ENCODE measurements at regions not wholly inside any gene's neighbourhood (a gene's known extent, or its start where the extent isn't known, plus 50 kb on each side); places are given as distances from the start of the nearest gene placed in this dataset.

DNA sequence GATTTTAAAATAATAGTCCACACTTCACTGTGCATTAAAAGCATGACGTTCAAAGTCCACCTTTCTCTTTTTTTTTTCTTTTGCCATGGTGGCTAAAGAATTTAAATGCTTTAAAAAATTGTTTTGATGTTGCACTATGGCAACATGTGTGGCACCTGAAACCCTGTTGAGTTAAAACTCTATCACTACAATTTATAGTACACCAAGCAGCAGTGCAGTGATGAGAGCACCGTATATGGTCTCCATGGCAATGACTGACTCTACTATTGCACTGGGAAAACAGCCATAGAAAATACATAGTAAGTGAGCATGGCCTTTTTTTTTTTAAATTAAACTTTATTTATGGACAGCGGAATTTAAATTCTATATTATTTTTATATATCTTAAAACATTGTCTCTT, 298.8 kb downstream of the FIGN start:
- Histone ChIP-seq H3K27me3 (no peaks in the 10 kb centered on the region), H3K36me3 (no peaks in the 10 kb centered on the region), H3K4me3 (ENCODE audit: low read depth in 1 of 2, low read length in 1 of 2) (no peak overlapping the region), H3K9me3 (no peaks in the 10 kb centered on the region), H3K4me1 (ENCODE audit: control insufficient read depth in 1 of 2, insufficient read depth in 1 of 2, low read depth in 1 of 2, low read length in 1 of 2) (no peaks in the 10 kb centered on the region), H3K27ac (no peak overlapping the region)
- TF ChIP-seq, protein P1, sequence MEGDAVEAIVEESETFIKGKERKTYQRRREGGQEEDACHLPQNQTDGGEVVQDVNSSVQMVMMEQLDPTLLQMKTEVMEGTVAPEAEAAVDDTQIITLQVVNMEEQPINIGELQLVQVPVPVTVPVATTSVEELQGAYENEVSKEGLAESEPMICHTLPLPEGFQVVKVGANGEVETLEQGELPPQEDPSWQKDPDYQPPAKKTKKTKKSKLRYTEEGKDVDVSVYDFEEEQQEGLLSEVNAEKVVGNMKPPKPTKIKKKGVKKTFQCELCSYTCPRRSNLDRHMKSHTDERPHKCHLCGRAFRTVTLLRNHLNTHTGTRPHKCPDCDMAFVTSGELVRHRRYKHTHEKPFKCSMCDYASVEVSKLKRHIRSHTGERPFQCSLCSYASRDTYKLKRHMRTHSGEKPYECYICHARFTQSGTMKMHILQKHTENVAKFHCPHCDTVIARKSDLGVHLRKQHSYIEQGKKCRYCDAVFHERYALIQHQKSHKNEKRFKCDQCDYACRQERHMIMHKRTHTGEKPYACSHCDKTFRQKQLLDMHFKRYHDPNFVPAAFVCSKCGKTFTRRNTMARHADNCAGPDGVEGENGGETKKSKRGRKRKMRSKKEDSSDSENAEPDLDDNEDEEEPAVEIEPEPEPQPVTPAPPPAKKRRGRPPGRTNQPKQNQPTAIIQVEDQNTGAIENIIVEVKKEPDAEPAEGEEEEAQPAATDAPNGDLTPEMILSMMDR (IDR thresholded peaks at IDR 0.05), result no peak

DNA sequence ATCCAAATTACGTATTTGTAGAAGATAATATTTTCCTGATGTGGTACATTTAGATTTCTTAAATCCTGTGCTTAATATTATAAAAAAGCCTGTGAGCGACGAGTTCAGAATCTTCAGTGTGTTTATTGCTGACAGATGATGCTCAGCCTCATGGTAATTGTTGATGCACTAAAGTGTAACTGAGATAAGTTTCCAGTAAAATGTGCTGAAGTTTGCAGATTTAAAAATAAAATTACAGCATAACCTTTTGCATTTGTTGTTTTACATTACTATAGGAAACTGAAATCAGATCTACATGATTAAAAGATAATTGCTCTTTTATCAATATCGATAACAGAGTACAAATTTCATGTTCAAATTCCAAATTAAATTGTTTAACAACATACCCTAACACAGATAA, 307.6 kb downstream of the FIGN start:
- Histone ChIP-seq H3K4me1 (ENCODE audit: control insufficient read depth in 1 of 2, insufficient read depth in 1 of 2, low read depth in 1 of 2, low read length in 1 of 2) (no peaks in the 10 kb centered on the region), H3K9me3 (no peaks in the 10 kb centered on the region), H3K27ac (no peak overlapping the region), H3K27me3 (no peaks in the 10 kb centered on the region), H3K4me3 (ENCODE audit: low read depth in 1 of 2, low read length in 1 of 2) (no peak overlapping the region), H3K36me3 (no peaks in the 10 kb centered on the region)
- TF ChIP-seq, protein P1 (IDR thresholded peaks at IDR 0.05), result no peak

DNA sequence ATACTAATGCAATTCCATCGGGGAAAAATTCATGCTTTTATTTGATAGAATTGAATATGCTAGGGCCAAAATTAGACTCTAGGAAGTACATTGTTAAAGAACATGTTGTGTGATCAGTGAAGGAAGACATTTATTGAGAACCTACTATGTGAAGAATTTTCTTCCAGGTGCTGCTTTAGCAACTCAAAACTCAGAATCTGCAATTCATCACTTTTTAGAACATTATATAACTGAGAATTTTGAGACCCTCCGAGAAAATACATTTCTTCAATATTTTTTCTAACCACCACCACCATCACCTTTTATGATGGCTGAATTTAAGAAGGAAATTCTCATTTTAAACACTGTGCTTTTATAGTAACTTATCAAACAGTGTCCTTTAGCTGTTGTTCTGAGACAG, 315.2 kb downstream of the FIGN start:
- Histone ChIP-seq H3K9me3 (no peaks in the 10 kb centered on the region), H3K4me1 (ENCODE audit: control insufficient read depth in 1 of 2, insufficient read depth in 1 of 2, low read depth in 1 of 2, low read length in 1 of 2) (no peaks in the 10 kb centered on the region), H3K27ac (no peak overlapping the region), H3K36me3 (no peaks in the 10 kb centered on the region), H3K27me3 (no peaks in the 10 kb centered on the region), H3K4me3 (ENCODE audit: low read depth in 1 of 2, low read length in 1 of 2) (no peak overlapping the region)
- TF ChIP-seq, protein P1 (IDR thresholded peaks at IDR 0.05), result no peak

DNA sequence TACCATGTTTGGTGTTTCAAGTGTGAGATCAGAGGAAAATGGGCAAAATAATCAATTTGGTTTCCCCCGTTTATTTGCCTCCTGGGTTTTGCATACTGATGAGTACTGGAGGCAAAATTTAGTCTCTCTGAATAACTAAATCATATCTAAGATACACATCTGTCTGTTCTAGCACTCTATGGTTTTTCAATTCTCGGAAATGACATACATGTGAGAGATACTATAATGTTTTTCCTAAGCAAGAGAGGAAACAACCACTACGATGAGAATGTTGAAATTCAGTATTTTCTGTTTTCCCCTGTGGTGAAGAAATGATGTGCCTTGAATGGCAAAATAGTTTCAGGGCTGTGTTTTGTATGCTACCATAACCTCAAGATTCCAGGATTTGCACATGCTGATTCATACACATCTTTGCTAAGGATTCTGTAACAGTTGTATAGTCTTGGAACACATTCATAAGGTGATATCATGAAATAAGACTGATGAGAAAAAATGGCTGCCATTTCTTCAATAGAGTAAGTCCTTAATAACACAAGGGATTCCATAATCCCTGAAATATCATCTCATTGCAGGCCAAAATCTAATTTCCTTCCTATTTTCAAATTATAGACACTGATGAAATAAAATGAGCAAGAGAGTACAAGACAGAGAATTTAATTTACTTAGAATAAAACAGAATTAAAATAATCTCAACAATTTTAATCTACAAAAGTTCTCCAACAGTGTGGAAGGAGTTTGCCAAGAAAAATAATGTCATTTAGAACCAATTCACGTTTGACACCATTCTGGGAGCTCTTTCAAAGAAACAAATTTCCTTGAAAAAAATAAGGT, 316.6 kb downstream of the FIGN start:
- H3K4me3 ChIP-seq (ENCODE audit: low read depth in 1 of 2, low read length in 1 of 2), result no peak overlapping the region
- H3K9me3 ChIP-seq, result no peaks in the 10 kb centered on the region
- TF ChIP-seq, protein P1 (IDR thresholded peaks at IDR 0.05), result no peak
- H3K27ac ChIP-seq, result no peak overlapping the region
- no peaks in the 10 kb centered on the region for H3K4me1 ChIP-seq (ENCODE audit: control insufficient read depth in 1 of 2, insufficient read depth in 1 of 2, low read depth in 1 of 2, low read length in 1 of 2)
- no peaks in the 10 kb centered on the region for H3K36me3 ChIP-seq
- H3K27me3 ChIP-seq, result no peaks in the 10 kb centered on the region

DNA sequence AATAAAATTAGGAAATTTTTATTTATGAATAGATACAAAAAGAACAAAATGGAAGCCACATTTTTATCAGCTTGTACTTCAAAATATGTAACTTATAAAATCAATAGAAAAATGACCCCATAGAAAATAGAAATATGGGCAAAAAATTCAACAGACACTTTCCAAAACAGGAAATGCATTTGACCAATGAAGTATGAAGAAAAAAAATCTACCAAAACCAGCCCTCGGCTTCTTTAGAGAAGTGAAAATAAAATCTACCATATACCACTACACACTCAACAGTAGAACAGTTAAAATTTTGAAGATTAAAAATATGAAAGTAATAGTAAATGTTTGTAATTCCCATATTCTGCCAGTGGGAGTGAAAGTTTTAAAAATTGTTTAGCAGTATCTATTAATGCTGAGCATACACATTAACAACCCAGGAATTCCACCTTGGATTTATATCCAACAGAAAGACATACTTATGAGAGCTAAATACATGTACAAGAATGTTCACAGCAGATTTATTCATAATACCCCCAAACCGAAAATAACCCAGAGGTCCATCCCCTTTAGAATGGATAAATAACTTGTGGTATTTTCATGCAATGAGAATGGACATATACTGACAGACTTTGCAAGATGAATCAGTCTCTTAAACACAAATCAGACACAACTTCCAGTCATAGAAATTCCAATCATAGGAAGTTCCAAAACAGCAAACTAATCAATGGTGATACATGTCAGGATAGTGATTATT, 318.0 kb downstream of the FIGN start:
- TF ChIP-seq, protein P1 (IDR thresholded peaks at IDR 0.05), result no peak
- no peaks in the 10 kb centered on the region for H3K4me1 ChIP-seq (ENCODE audit: control insufficient read depth in 1 of 2, insufficient read depth in 1 of 2, low read depth in 1 of 2, low read length in 1 of 2)
- H3K4me3 ChIP-seq (ENCODE audit: low read depth in 1 of 2, low read length in 1 of 2), result no peak overlapping the region
- no peaks in the 10 kb centered on the region for H3K36me3 ChIP-seq
- no peaks in the 10 kb centered on the region for H3K27me3 ChIP-seq
- no peaks in the 10 kb centered on the region for H3K9me3 ChIP-seq
- H3K27ac ChIP-seq, result no peak overlapping the region

All from neutrophil (primary cell).